Activated T-cell treated with anti-CD3 and anti-CD28 coated beads, Interleukin-2, amount 50 U/mL, for 48 hours (primary cell): ENCODE measurements at regions not wholly inside any gene's neighbourhood (a gene's known extent, or its start where the extent isn't known, plus 50 kb on each side); places are given as distances from the start of the nearest gene placed in this dataset.
"Not testable (repeated sequence)": the region's sequence is repeated elsewhere in the genome, so short reads cannot be mapped to it uniquely, and the experiment has no call there.

Experiments
- DNase-seq, 2 experiments: peaks; one replicate each; pipeline ENCODE4 v3.0.0-alpha.2; 2020

DNA sequence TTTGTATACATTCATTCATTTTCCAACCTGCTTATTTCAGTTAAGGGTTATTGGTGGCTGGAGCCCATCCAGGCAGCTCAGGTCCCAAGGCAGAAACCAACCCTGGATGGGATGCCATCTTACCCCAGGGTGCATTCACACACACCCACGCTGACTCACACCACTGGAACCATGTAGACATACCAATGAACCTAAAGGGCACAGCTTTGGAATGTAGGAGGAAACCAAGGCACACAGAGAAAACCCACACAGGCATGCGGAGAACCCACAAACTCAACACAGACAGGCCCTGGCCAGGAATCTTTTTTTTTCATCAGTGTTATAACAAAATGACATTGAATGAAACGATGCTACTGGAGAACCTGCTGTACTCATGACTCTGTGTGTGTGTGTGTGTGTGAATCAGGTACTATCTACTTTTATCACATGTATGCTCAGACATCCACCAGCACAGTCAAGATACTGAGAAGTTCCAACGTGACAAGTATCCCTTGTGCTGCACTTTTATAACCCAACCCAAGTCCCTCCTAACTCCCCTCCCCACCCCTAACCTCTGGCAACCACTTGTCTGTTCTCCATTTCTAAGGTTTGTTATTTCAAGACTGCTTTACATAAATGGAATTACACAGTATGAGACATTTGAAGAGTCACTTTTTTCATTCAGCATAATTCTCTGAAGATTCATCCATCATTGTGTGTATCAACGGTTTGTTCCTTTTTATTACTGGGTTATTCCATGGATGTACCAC is 286.8 kb upstream of the PLD5 start:
- DNase-seq = no peak

DNA sequence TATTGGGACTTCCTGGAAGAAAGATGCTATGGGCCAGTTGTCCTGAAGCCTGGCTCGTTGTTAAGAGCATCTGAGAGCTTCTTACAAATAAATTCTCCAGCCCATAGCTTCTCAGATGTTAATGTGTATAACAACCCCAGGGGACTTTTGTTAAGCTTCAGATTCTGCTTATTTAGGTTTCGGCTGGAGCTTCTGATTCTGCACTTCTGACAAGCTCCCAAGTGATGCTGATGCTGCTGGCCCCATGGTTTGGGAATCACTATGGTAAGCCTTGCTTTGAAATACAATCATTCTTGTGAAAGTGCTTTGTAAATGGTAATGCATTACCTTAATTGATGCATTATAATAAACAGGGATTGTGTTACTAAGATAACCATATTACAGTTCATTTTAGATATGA is 281.8 kb upstream of the PLD5 start:
- DNase-seq = no peak

DNA sequence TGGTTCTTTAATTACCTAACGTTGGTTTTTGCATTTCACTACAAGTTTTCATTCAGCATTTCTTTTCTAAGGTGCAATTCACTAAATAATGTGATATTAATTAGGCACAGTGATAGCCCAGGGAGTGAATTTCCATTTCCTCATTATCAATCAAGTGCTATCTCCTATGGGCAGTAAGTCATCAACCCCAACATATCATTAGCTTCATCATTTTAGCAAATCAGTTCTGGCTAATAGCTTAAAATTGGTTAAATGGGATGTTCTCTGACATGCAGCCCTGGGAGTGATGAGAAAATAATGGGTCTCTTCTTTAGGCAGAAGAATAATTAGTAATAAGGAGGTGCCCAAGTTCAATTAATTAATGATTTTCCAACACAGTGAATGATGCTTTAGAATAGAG is 280.9 kb upstream of the PLD5 start:
- not testable (repeated sequence) for DNase-seq

DNA sequence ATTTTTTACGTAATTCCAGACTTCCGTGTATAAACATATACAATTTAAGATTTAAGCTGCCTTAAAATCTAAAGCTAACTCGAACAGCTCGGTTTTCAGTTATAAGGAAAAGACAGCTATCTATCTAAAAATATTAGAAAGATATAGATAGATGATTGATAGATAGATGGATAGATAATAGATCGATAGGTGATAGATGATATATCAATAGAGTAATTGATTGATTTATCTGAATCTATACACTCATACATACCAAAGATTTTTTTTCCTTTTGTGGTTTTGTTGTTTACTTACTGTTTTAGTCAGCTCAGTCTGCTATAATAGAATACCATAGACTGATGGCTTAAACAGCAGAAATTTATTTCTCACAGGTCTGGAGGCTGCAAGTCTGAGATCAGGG is 278.5 kb upstream of the PLD5 start:
- DNase-seq = no peak

DNA sequence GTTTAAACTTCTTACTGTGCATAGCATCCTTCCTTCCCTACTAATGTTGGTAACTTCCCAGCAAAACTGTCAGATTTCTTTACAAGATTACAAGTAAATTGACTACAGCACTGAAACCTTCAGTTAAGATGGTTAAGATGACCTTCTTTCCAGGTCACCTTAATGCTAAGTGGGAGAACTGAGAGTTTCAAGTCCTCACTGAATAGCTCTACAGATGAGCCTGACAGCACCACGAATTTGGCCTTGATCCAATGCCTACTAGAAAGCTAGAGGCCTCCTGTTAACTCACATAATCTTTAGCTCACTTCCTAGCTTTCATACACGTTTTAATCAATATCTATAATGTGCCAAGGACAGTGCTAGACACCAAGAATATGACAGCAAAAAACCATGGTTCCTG is 276.0 kb upstream of the PLD5 start:
- DNase-seq = no peak

DNA sequence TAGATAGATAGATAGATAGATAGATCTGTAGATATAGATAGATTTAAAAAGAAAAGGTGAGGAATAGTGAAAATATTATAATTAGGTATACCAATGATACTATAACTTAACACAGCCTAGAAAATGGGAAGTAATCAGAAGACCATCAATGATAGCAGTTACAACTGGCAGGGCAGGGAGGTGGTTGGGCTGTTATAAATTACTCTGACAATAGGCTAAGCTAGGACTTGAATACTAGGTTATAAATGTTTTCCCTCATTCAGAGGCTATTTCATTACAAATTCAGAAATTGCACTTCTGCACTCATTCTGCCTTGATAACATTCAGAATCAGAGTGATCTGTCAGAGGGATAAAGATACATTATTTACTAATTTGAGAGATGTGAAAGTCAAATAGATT is 273.4 kb upstream of the PLD5 start:
- DNase-seq = no peak

DNA sequence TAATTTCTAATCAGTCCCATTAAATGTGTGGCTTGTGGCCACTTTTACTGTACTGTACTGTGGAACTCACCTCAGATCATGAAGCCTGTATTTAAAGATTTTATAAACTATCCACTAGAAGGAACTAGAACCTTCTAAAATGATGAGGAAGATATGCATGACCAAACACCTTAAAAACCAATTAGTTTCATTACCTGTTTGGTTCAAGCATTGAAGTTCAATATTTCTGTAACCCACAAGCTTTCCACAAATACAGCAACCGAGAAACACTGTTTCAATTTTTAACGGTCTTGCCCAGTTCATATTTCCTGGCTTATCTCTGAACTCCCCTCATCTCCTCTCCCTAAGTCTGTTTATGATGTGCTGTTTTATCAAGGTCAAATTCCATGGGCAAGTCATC is 264.3 kb upstream of the PLD5 start:
- DNase-seq = no peak

DNA sequence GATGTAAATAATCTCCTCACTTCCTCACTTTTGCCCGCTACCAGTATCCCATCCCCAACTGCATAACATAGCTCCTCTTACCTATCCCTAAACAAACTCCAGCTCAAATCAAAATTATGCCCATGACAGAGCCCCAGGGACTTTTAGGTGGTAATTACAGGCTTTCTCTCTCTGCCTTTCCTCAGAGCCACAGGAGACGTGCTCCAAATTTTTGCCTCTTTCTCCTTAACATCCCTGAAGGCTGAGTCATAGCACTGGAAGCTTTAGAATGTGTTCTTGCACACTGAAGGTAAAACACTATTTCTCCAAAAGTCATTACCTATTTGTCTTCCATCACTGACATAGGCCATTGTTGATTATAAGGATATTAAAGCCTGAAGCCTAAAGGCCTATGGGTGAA is 263.5 kb upstream of the PLD5 start:
- no peak for DNase-seq

DNA sequence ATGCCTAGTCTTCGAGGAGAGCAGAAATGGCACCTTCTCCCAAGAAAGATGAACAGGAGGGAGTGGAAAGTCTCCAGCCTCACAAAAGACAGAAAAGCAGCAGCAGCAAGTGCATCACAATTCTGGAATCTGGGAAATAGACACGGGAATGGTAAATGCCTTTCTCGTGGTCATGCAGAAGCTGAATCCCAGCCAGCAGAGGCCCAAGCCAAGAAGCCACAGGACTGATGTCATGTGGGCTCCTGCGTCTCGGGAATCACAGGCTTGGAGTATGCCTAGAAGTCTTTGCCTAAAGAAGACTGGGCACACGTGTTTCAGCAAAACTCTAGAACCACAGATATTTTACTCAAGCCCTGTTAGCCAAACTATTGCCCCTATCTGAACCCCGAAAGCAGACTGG is 260.3 kb upstream of the PLD5 start:
- no peak for DNase-seq

DNA sequence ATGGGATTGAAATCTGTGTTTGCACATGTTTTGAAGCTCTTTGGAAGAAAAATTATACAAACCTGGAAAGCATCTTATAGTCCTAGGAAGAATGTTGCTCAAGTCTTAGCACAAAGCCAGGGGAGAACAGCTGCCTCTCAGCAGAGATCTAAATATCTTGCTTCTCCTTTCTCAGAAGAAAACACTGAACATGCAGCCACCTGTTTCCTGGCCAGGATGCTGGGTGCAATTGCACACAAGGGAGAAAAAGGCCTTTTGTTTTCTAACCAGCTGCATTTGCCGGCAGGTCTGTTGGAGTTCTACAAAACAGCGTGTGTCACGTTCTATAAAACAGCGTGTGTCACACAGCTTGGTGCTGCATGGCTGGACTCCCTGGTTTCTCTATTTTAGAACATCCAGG is 259.6 kb upstream of the PLD5 start:
- no peak for DNase-seq

DNA sequence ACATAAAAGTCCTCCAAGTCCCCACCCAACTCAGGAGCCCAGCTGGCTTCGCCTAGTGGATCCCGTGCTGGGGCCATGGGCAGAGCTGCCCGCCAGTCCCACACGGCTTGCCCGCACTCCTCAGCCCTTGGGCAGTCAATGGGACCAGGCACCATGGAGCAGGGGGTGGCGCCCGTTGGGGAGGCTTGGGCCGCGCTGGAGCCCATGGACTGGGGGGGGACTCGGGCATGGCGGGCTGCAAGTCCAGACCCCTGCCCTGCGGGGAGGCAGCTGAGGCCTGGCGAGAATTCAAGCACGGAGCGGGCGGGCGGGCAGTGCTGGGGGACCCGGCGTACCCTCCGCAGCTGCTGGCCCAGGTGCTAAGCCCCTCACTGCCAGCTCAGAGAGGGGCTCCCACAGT is 249.8 kb upstream of the PLD5 start:
- DNase-seq = no peak

DNA sequence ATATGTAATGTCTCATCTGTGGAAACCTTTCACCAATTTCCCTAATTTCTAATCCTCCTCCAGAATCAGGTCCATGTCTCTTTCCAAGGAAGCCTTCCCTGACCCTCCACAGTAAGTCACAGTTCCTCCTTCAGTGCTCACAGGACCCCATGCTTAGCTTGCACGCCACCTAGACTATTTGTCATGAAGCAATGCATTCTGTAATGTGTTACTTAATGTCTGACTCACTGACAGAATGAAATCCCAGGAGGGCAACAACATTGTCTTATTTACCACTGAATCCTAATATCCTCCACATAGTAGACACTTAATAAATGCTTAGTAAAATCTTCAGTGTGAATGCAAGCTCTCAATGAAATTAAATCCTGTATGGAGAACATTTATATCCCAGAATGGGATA is 245.9 kb upstream of the PLD5 start:
- no peak for DNase-seq

DNA sequence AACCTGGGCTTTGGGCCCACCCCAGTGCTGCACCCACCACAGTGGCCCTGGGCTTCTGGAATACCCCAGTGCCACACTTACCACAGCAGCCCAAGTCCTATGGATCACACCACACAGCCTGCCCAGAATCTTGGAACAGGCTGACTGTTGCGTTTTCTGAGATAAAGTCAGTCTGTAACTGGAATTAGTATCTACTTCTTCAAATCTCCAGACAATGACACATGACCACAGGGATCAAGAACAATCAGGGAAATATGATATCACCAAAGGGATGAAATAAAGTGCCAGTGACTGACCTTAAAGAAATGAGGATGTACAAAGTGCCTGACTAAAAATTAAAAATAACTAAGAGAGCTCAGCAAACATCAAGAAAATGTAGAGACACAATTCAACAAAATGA is 239.7 kb upstream of the PLD5 start:
- DNase-seq = no peak

DNA sequence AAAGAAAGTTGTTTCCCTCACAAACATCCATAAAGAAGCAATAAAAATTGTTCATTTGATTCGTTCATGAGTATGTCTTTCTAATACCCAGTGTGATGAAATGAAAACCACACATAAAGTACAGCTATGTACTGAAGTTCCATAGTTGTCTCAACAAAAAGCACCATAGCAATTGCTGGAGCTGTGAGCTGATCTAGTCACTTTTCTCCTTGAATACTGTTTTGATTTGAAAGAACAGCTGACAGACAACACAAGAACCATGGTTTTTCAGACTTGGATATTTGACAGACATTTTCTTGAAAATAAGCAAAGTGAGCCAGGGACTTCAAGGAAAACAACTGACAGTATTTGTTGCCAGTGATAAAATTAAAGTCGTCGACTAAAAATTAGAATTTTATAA is 237.1 kb upstream of the PLD5 start:
- no peak for DNase-seq

DNA sequence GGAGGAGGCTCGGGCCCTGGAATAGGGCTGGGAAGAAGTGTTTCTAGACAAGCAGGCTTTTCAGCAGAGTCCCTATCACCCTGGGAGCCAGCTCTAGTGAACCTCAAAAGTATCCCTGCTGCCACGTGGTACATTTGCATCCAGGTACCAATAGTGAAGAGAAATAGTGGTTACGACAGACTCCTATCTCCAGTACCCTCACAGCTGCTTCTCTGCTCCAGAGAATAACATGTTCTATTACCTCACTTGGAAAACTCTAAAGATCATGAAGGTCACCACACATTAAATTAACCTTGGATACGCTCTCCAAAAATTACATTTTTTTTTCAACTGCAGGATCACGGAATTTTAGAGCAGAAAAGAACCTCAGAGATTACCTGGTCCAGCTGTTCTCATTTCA is 230.4 kb upstream of the PLD5 start:
- no peak for DNase-seq

DNA sequence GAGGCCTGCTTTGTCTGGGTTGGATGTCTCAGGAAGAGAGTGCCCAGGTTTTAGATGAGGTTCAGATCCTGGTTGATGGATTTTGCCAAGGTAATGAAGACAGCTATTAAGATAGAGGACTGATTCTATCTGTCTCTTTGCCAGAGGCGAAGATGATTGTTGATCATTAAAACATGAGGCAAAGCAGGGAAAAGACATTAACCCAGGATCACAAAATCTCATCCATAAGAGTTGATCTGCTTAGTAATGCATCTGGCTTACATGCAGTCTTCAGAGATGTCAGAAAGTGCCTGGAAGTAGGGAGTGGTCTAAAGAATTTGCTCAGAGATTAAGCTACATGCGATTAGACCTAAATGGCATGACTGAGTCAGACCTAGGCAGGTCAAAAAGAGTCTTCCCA is 229.6 kb upstream of the PLD5 start:
- DNase-seq = no peak

DNA sequence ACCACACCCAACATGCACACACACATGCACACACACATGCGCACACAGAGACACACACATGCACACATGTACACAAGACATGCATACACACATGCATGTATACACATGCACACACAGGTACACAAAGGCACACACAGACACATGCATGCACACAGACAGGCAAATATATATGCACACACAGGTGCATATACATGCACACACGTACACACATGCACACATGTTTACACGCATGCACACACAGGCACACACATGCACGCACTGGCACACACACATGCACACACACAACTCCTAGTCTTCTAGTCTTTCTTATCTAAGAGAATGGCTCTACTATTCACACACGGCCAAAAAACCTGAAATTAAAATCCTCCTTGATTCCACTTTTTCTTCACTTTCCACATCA is 222.7 kb upstream of the PLD5 start:
- no peak for DNase-seq

DNA sequence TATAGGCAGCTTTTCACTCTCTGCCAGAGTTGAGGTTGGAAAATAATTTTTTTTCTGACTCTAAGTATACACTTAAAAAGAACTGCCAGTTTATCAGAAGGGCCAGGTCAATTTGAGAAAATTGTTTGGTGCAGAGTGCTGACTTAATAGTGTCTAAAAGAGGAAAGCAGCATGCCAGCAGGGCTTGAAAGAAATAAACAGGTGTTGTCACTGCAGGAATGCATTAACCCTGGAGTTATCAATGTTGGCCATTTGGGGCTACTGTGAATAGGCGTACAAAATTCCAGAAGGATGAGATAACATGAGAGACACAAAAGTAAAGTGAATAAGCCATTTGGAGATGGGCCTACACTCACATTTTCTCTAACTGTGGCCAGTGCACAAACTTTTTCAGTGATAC is 220.6 kb upstream of the PLD5 start:
- no peak for DNase-seq

DNA sequence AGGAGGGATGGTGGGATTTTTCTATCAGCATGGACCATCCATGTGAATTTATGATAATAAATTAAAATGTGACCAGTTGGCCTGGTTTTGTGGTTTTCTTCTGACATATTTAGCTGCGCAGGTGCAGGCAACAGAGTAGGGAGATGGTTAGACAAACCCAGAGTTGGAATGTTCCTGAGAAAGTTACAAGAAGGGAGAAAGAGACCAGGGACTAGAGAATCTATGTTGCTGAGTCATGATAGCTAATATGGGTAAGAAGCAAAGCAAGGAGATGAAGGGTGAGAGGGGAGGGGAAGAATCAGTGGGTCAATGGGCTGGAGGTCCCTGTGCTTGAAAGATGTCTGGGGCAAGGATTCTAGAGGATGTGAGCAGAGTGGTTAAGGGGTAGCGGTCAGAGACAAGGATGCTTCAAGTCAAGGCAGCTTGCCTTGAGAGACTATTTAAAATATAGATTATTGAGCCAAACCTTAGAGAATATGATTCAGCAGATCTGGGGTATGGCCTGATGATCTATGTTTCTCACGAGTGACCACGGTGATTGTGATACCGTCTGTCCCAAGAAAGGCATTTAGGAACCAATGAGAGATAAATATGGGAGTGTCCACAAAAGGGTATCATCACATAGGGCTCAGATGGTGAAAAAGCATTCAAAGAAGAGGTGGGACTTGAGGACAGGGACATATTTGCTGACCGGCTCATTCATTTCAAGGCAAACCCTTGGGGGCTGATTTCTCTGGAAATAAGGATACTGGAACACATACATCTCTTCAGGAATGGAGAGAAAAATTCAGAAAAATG is 219.7 kb upstream of the PLD5 start:
- DNase-seq = no peak

DNA sequence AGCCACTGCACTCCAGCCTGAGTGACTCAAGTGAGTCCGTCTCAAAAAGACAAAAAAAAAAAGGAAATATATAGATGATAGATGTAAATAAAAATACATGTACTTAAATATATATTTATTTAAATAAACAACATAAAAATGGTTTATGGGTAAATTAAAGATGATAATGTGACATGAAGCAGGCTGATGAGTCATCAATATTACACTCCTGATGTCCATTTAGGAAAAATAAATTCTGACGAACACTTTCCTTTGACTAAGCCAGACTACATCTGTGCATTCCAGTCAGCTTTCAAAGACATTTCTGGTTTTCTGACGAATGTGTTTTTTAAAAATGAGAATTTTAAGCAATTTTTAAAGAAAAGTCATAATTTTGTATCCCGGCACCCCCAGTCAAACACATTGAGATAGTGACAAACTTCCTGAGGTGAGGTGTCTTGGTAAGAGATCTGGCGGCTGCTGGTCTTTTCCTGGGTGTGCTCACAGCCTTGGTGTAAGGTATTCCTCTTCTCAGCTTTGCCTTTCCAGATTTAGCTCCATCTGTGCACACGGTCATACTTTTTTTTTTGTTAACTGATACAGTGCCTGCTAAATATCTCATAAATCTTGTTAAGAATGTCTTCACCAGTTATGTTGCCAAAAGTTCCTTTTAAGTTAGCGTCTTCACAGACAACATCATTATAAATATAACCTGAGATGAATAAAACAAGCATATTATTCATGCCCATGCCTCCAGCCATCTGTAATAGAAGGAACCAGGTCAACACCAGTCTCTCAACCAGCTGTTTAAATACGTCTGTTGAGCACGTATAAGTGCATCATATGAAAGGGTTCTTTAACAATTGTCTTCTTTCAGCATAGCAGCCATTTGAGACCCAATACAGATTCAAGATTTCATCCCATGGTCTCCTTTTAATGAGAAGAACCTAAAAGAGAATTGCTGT is 214.5 kb upstream of the PLD5 start:
- no peak for DNase-seq

DNA sequence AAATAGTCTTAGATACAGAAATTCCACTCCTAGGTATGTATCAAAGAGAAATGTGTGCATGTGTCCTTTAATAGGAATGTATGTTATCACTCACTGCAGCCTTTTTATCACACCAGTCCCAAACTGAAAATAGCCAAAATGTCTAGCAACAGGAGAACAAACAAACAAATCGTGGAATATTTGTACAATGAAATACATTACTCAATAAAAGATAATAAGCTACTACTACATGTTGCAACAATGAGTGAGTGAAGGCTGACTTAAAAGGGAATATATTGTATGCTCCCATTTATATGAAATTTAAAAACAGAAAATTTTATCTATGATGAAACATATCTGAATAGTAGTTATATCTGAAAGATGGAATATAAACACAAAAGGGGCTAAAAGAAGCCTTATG is 212.1 kb upstream of the PLD5 start:
- no peak for DNase-seq

DNA sequence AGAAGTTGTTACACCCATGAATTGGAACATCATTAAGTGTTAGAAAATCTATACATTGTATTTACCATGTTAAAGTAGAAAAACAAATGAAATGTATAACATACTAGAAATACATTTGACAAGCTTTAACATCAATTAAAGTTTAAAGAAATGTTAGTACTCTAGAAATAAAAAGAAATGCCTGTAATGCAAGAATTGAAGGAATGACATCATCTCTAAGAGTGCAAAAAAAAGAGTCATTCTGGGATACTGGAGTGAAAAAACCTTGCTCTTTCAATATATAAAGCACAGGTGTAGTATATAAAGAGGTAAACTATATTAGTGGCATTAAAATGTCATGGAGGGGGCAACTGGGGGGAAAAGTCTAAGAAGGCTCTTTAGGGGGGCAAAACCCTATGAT is 210.8 kb upstream of the PLD5 start:
- no peak for DNase-seq

DNA sequence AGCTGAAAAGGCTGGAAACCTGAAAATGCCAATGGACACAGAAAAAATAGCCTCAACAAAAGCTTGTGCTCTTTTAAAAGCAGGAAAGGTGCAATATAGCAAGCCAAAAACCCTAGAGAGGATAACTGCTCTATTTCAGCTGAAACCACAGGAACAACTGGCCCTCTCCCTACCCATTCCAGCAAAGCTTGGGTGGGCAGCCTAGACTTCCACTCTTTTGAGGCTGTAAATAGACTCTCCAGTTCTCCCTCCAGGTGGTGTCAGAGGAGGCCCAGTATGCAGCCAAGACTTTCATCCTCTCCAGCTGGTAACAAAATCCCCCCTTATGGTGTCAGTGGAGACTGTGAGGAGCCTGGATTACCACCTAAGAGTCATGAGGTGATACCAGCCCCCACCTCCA is 206.9 kb upstream of the PLD5 start:
- no peak for DNase-seq

DNA sequence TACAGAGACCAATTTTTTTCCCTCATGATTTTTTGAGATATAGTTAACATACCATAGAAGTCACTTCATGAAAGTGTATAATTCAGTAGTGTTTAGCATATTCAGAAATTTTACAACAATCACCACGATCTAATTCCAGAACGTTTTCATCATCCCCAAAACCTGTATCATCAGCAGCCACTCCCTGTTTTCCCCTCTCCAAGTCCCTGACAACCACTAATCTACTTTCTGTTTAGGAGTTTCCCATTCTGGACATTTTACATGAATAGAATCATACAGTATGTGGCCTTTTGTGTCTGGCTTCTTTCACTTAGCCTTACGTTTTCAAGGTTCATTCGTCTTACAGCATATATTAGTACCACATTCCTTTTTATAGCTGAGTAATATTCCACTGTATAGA is 204.2 kb upstream of the PLD5 start:
- no peak for DNase-seq
